ENCODE measurements at regions not wholly inside any gene's neighbourhood (a gene's known extent, or its start where the extent isn't known, plus 50 kb on each side); places are given as distances from the start of the nearest gene placed in this dataset.

DNA sequence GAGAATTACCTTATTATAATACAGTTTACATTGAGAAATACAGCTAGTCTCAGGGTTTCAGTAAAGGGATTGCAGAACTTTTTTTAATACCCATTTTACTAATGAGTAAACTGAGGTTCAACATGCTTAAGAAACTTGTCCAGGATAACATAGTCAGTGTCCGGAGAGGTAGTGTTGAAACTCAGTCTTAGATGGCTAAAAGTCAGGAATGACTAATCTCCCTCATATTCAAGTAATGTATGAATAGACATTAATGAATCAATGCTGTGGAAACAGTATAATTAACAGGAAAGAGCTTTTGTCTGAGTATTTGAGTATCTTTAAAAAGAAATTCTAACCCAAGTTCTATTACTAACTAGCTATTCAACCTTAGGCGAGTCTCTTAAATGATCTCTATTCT is 397.6 kb downstream of the PLA2G4A start:
- TF ChIP-seq, protein P1, sequence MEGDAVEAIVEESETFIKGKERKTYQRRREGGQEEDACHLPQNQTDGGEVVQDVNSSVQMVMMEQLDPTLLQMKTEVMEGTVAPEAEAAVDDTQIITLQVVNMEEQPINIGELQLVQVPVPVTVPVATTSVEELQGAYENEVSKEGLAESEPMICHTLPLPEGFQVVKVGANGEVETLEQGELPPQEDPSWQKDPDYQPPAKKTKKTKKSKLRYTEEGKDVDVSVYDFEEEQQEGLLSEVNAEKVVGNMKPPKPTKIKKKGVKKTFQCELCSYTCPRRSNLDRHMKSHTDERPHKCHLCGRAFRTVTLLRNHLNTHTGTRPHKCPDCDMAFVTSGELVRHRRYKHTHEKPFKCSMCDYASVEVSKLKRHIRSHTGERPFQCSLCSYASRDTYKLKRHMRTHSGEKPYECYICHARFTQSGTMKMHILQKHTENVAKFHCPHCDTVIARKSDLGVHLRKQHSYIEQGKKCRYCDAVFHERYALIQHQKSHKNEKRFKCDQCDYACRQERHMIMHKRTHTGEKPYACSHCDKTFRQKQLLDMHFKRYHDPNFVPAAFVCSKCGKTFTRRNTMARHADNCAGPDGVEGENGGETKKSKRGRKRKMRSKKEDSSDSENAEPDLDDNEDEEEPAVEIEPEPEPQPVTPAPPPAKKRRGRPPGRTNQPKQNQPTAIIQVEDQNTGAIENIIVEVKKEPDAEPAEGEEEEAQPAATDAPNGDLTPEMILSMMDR (IDR thresholded peaks at IDR 0.05): no peak
- Histone ChIP-seq H3K4me3 (ENCODE audit: low read depth in 1 of 2, low read length in 1 of 2) (no peak overlapping the region), H3K36me3 (no peaks in the 10 kb centered on the region), H3K27ac (no peak overlapping the region), H3K27me3 (no peaks in the 10 kb centered on the region), H3K9me3 (no peaks in the 10 kb centered on the region), H3K4me1 (ENCODE audit: control insufficient read depth in 1 of 2, insufficient read depth in 1 of 2, low read depth in 1 of 2, low read length in 1 of 2) (no peaks in the 10 kb centered on the region)

DNA sequence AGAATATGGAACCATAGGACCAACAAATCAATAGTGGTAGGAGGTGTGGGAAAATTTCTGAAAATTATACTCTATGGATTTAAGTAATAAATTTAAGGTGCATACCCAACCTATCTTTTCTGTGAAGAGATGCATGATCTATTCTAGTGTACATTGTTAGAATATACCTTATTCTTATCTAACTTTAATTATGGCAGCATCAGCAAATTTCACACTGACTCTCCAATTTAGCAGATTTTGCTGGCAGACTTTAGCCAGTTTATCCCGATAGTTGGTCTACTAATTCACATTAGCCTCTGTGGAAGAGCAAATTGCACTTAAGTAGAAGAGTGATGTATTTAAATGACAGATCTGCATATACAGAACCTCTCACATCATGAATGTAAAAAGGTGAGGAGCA is 400.0 kb downstream of the PLA2G4A start:
- Histone ChIP-seq H3K36me3 (no peaks in the 10 kb centered on the region), H3K4me3 (ENCODE audit: low read depth in 1 of 2, low read length in 1 of 2) (no peak overlapping the region), H3K4me1 (ENCODE audit: control insufficient read depth in 1 of 2, insufficient read depth in 1 of 2, low read depth in 1 of 2, low read length in 1 of 2) (no peaks in the 10 kb centered on the region), H3K27ac (no peak overlapping the region), H3K27me3 (no peaks in the 10 kb centered on the region), H3K9me3 (no peaks in the 10 kb centered on the region)
- TF ChIP-seq, protein P1 (IDR thresholded peaks at IDR 0.05): no peak

DNA sequence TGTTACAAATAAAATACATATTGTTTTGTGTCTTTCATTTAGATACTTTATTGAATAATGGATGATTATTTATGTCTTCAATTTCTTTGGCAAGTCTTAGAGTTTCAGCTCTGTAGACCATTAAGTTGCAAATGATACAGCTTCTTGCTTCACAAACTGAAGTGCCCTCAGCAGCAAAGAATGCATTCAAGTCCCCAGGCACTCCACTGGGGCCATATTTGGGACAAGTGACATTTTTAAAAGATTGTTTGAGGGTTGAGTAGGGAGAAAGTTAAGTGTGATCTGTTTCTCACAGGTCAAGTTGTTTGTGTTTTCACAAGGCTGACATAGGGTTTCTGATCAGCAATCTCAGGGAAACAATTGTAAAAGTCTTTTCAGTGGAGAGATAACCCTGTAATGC is 400.7 kb downstream of the PLA2G4A start:
- TF ChIP-seq, protein P1 (IDR thresholded peaks at IDR 0.05): no peak

DNA sequence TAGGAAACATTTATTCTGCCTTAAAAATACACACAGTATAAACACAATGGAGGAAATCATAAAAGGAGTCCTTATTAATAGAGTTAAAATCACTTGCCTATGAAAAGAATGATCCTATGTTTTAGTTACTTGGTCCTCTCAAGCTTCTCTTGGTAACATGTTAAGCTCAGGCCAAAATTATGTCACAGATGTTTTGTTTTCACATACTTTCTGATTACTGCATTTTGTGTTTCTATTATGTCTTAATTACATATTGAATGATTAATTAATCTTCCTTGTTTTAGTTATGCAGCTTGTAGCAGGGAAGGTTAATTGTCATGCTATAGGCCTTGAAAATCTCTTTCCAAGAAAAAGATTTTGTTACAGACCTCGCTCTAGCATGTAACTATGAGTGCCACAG is 406.0 kb downstream of the PLA2G4A start:
- H3K27me3 ChIP-seq: no peaks in the 10 kb centered on the region

More for the DNA sequence above, 400.7 kb downstream of the PLA2G4A start:
- Histone ChIP-seq H3K36me3 (no peaks in the 10 kb centered on the region), H3K27me3 (no peaks in the 10 kb centered on the region), H3K9me3 (no peaks in the 10 kb centered on the region), H3K4me1 (ENCODE audit: control insufficient read depth in 1 of 2, insufficient read depth in 1 of 2, low read depth in 1 of 2, low read length in 1 of 2) (no peaks in the 10 kb centered on the region), H3K27ac (no peak overlapping the region), H3K4me3 (ENCODE audit: low read depth in 1 of 2, low read length in 1 of 2) (no peak overlapping the region)

DNA sequence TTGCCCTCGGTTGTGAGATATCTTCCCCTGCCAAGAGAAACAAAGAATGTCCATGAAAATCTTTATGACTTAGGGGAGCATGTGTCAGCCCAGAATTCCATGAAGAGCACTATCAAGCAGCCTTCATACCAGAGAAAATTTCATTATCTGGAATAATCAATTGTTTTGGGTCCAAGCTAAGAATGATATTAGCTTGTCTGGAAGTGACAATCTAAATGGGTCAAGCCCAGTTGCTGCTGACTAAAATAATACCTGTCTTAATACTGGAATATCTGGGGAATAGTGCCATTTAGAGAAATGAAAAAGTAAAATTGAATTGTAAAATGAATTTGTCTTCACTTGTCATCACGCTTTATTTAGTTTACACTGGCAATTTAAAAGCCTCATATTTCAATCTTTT is 407.4 kb downstream of the PLA2G4A start:
- no peaks in the 10 kb centered on the region for H3K27me3 ChIP-seq
- no peaks in the 10 kb centered on the region for H3K36me3 ChIP-seq
- no peaks in the 10 kb centered on the region for H3K4me1 ChIP-seq (ENCODE audit: control insufficient read depth in 1 of 2, insufficient read depth in 1 of 2, low read depth in 1 of 2, low read length in 1 of 2)
- TF ChIP-seq, protein P1 (IDR thresholded peaks at IDR 0.05): no peak
- H3K9me3 ChIP-seq: no peaks in the 10 kb centered on the region
- no peak overlapping the region for H3K27ac ChIP-seq
- no peak overlapping the region for H3K4me3 ChIP-seq (ENCODE audit: low read depth in 1 of 2, low read length in 1 of 2)

More for the DNA sequence above, 406.0 kb downstream of the PLA2G4A start:
- H3K9me3 ChIP-seq: no peaks in the 10 kb centered on the region
- TF ChIP-seq, protein P1 (IDR thresholded peaks at IDR 0.05): no peak
- H3K27ac ChIP-seq: no peak overlapping the region
- no peak overlapping the region for H3K4me3 ChIP-seq (ENCODE audit: low read depth in 1 of 2, low read length in 1 of 2)
- H3K36me3 ChIP-seq: no peaks in the 10 kb centered on the region
- no peaks in the 10 kb centered on the region for H3K4me1 ChIP-seq (ENCODE audit: control insufficient read depth in 1 of 2, insufficient read depth in 1 of 2, low read depth in 1 of 2, low read length in 1 of 2)

DNA sequence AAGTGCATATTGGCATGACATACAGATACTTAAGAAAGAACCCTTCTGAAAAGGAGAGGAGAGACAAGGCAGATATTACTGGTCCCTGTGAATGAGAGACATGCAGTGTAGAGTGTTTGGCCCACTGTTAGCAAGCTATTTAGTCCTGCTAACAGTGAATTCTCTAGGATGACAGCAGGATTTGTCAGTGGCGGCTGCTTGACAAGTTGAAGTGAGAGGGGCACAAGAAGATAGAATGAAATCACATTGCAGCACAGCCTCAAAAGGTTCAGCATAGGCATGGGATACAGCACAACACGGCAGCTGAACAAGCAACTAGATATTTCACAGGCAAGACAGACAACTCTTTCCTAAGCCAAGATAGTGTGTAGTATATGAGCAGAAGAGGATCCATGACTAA is 407.9 kb downstream of the PLA2G4A start:
- no peaks in the 10 kb centered on the region for H3K4me1 ChIP-seq (ENCODE audit: control insufficient read depth in 1 of 2, insufficient read depth in 1 of 2, low read depth in 1 of 2, low read length in 1 of 2)
- H3K27ac ChIP-seq: no peak overlapping the region
- no peaks in the 10 kb centered on the region for H3K27me3 ChIP-seq
- no peaks in the 10 kb centered on the region for H3K9me3 ChIP-seq
- H3K4me3 ChIP-seq (ENCODE audit: low read depth in 1 of 2, low read length in 1 of 2): no peak overlapping the region
- TF ChIP-seq, protein P1 (IDR thresholded peaks at IDR 0.05): no peak
- no peaks in the 10 kb centered on the region for H3K36me3 ChIP-seq

Data from neutrophil (primary cell).